SK-N-SH (cell line): ENCODE measurements at regions not wholly inside any gene's neighbourhood (a gene's known extent, or its start where the extent isn't known, plus 50 kb on each side); places are given as distances from the start of the nearest gene placed in this dataset.
A peak's percentile ranks its signal among the peaks of the same experiment; 100 is the strongest.

Experiments used
- CTCF ChIA-PET: fragments of 300-600, 350-600 bp; formaldehyde crosslinking; extraction: SDS; loops from one replicate; lab custom pipeline; 2021; lab: Yijun Ruan, JAX
- POLR2A ChIA-PET: fragments of 350-600 bp; sonication (Branson Sonifier 250); formaldehyde crosslinking; extraction: SDS; loops from one replicate; lab custom pipeline; 2020; ENCODE audit warnings: antibody characterized with exemption, inconsistent platforms; lab: Yijun Ruan, JAX
- DNase-seq: peaks from one replicate; pipeline ENCODE4 v3.0.0; 2012
- H2AFZ ChIP-seq: fragments of 200-600 bp; sonication (generic); 2 replicates; pipeline ENCODE4 v1.8.1; 2016; ENCODE audit warnings: antibody characterized with exemption, mild to moderate bottlenecking, low read depth
- H3F3A ChIP-seq: fragments of 200-600 bp; sonication (generic); replicated peaks from 2 replicates; pipeline ENCODE3; 2016; ENCODE audit warnings: antibody characterized with exemption, mild to moderate bottlenecking; ENCODE audit not compliant: insufficient read depth
- H3K27ac ChIP-seq, 2 experiments: fragments of 200-500 bp in 1 of 2; fragments of 200-600 bp in 1 of 2; sonication (Bioruptor generic) in 1 of 2; sonication (generic), shearing (Covaris generic) in 1 of 2; 2 replicates each; pipeline versions ENCODE4 v1.5.1 to v1.6.1; 2014 to 2016; ENCODE audit warnings: low read depth in 2 of 2, inconsistent platforms in 1 of 2, low read length in 1 of 2, mild to moderate bottlenecking in 1 of 2, mixed read lengths in 1 of 2
- H3K27me3 ChIP-seq: fragments of 200-600 bp; sonication (generic), shearing (Covaris generic); 2 replicates; pipeline ENCODE4 v1.6.1; 2016; ENCODE audit warnings: mixed run types; ENCODE audit not compliant: insufficient read depth
- H3K36me3 ChIP-seq, 2 experiments: fragments of 200-500 bp in 1 of 2; fragments of 200-600 bp in 1 of 2; sonication (Bioruptor generic) in 1 of 2; sonication (generic) in 1 of 2; replicated peaks in 1 of 2; 2 replicates each; pipeline versions ENCODE3 to v1.5.1; 2014 to 2016; ENCODE audit warnings: low read length in 1 of 2, mild to moderate bottlenecking in 1 of 2; ENCODE audit not compliant: insufficient read depth in 2 of 2, control insufficient read depth in 1 of 2
- H3K4me1 ChIP-seq, 2 experiments: fragments of 200-500 bp in 1 of 2; fragments of 200-600 bp in 1 of 2; sonication (Bioruptor generic) in 1 of 2; sonication (generic), shearing (Covaris generic) in 1 of 2; 2 replicates each; pipeline versions ENCODE4 v1.5.1 to v1.6.1; 2014 to 2016; ENCODE audit warnings: low read depth in 1 of 2, low read length in 1 of 2, mixed run types in 1 of 2; ENCODE audit not compliant: insufficient read depth in 2 of 2, control insufficient read depth in 1 of 2
- H3K4me2 ChIP-seq: fragments of 200-600 bp; sonication (generic), shearing (Covaris generic); 2 replicates; pipeline ENCODE4 v1.6.1; 2017; ENCODE audit warnings: mixed run types
- H3K4me3 ChIP-seq, 2 experiments: fragments of 200-500 bp in 1 of 2; fragments of 200-600 bp in 1 of 2; sonication (Bioruptor generic) in 1 of 2; sonication (generic), shearing (Covaris generic) in 1 of 2; 2 replicates each; pipeline versions ENCODE4 v1.5.1 to v1.8.1; 2014 to 2016; ENCODE audit warnings: low read depth in 2 of 2, inconsistent platforms in 1 of 2, low read length in 1 of 2, mild to moderate bottlenecking in 1 of 2, mixed read lengths in 1 of 2, moderate library complexity in 1 of 2
- H3K79me2 ChIP-seq: fragments of 200-600 bp; sonication (generic); 2 replicates; pipeline ENCODE4 v1.8.1; 2017; ENCODE audit warnings: mild to moderate bottlenecking; ENCODE audit not compliant: insufficient read depth
- H3K9ac ChIP-seq: fragments of 200-600 bp; sonication (generic); 2 replicates; pipeline ENCODE4 v1.6.1; 2017; ENCODE audit warnings: mixed run types
- H3K9me2 ChIP-seq: fragments of 200-600 bp; sonication (generic); 2 replicates; pipeline ENCODE4 v1.6.1; 2017; ENCODE audit warnings: mixed run types
- H3K9me3 ChIP-seq: fragments of 200-600 bp; sonication (generic); 2 replicates; pipeline ENCODE4 v1.6.1; 2017; ENCODE audit warnings: mixed run types, mild to moderate bottlenecking, moderate library complexity
- H4K20me1 ChIP-seq: fragments of 200-600 bp; sonication (generic); 2 replicates; pipeline ENCODE4 v1.6.1; 2017; ENCODE audit warnings: mild to moderate bottlenecking, mixed run types; ENCODE audit not compliant: insufficient read depth
- CHD2 ChIP-seq: fragments of 150-350 bp; IDR thresholded peaks from 2 replicates; pipeline ENCODE4 v1.6.1; 2018; ENCODE audit warnings: low read length; ENCODE audit not compliant: partially characterized antibody
- EZH2phosphoT487 ChIP-seq: fragments of 200-600 bp; sonication (generic); IDR thresholded peaks from 2 replicates; pipeline ENCODE4 v1.6.1; 2017; ENCODE audit warnings: low read depth, mixed run types, mild to moderate bottlenecking, antibody characterized with exemption, moderate library complexity, borderline replicate concordance
- FOSL2 ChIP-seq: IDR thresholded peaks from 2 replicates; pipeline ENCODE4 v1.4.0; 2012; ENCODE audit warnings: low read depth, mild to moderate bottlenecking, moderate library complexity, borderline replicate concordance
- FOXM1 ChIP-seq: IDR thresholded peaks from 2 replicates; pipeline ENCODE4 v1.4.0; 2012; ENCODE audit warnings: low read depth, mild to moderate bottlenecking
- MXI1 ChIP-seq: IDR thresholded peaks from 2 replicates; pipeline ENCODE4 v1.6.1; 2012; ENCODE audit warnings: mild to moderate bottlenecking, low read depth, low read length, improper control_type of control experiment
- TCF12 ChIP-seq: IDR thresholded peaks from 2 replicates; pipeline ENCODE4 v1.4.0; 2012
- WGBS: methylation state at CpG from one replicate; pipeline ENCODE4 v1.1.6; 2017; ENCODE audit warnings: low lambda C conversion rate; 5-methylcytosine and 5-hydroxymethylcytosine counted together
- TF ChIP-seq, protein P1 (sequence below): IDR thresholded peaks from 2 replicates; pipeline ENCODE4; 2012

- no peak for DNase-seq
- H3K4me1 ChIP-seq: no peaks in the 10 kb centered on the region; a peak in 1 of 4 replicates
- ChIA-PET POLR2A (no interaction called here), CTCF (interaction anchor here (1.8 kb wide), 1 partner anchor 16 kb away, joined by 4 read pairs; no protein-coding TSS in a partner anchor)
- H4K20me1 ChIP-seq: no peaks in the 10 kb centered on the region
- H3K79me2 ChIP-seq: no peaks in the 10 kb centered on the region
- 63% methylated on average over 2 of the region's 2 CpGs for WGBS
- no peak overlapping the region for H3K4me3 ChIP-seq
- H3K4me2 ChIP-seq: no peak overlapping the region
- no peak overlapping the region for H3K27ac ChIP-seq
- no peaks in the 10 kb centered on the region for H3F3A ChIP-seq
- H3K9me3 ChIP-seq: no peaks in the 10 kb centered on the region
- no peak for TF ChIP-seq CHD2
- H3K9ac ChIP-seq: no peak overlapping the region
- H2AFZ ChIP-seq: no peak overlapping the region
- H3K9me2 ChIP-seq: no peaks in the 10 kb centered on the region
- H3K27me3 ChIP-seq: no peaks in the 10 kb centered on the region
- H3K36me3 ChIP-seq: no peaks in the 10 kb centered on the region
Measured at GRCh38 chr5:97550818-97551217, 367.8 kb upstream of the RIOK2 start.

DNA sequence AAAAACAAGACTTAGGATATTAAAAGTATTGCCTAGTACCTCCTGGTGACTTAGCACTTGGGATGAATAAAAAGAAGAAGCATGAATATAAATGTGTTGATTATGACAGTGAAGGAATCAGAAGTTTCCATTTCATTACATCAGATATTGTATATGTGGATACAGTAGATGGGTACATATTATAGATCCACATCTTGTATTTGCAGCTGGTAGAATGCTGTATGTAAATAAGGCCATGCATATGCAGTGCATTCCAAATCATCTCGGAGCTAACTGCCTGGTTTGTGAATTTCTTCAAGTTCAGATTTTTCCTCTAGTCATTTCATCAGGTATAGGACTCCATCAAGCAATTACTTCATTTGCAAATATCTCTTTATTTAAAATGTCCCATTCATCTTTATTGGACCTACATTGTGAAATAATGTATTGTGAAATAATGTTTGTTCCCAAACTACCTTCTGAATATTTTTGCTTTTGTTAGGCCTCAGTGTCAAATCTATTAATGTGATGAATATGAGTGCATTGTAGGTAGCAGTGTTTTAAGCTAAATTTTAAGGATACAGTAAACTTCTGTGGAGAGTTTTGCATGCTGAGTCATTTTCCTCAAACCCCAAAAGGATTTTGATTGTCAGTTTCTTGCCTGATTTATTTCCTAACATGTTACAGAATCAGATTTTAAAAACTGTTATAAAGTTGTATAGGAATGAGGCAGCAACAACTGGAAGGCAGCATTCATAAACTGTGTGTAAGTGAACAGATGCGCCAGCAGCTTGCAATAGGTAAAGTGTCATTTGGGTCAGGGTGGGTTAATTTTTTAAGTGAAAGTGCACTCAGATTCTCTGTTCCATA lies 370.8 kb upstream of the RIOK2 start:
- ChIA-PET CTCF (interaction anchor here (1.1 kb wide), 1 partner anchor 20 kb away, joined by 3 read pairs; no protein-coding TSS in a partner anchor), POLR2A (no interaction called here)
- Histone ChIP-seq H3K79me2 (no peaks in the 10 kb centered on the region), H3K4me3 (no peak overlapping the region), H3F3A (no peaks in the 10 kb centered on the region), H3K4me1 (no peaks in the 10 kb centered on the region; a peak in 1 of 4 replicates), H3K9me3 (no peaks in the 10 kb centered on the region), H3K9me2 (no peaks in the 10 kb centered on the region), H3K36me3 (no peaks in the 10 kb centered on the region), H4K20me1 (no peaks in the 10 kb centered on the region), H3K27me3 (no peaks in the 10 kb centered on the region), H2AFZ (no peak overlapping the region), H3K27ac (no peak overlapping the region), H3K4me2 (no peak overlapping the region), H3K9ac (no peak overlapping the region)
- TF ChIP-seq FOSL2 (peak; percentile 8; the same call in 1 of the 2 replicates), TCF12 (peak; percentile 23; the same call in 1 of the 2 replicates), MXI1 (no peak), FOXM1 (no peak)
- TF ChIP-seq, protein P1, sequence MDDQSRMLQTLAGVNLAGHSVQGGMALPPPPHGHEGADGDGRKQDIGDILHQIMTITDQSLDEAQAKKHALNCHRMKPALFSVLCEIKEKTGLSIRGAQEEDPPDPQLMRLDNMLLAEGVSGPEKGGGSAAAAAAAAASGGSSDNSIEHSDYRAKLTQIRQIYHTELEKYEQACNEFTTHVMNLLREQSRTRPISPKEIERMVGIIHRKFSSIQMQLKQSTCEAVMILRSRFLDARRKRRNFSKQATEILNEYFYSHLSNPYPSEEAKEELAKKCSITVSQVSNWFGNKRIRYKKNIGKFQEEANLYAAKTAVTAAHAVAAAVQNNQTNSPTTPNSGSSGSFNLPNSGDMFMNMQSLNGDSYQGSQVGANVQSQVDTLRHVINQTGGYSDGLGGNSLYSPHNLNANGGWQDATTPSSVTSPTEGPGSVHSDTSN: peak; percentile 54; the same call in 1 of the 2 replicates
- WGBS: 83% methylated on average over 2 of the region's 2 CpGs
- no peak for DNase-seq

DNA sequence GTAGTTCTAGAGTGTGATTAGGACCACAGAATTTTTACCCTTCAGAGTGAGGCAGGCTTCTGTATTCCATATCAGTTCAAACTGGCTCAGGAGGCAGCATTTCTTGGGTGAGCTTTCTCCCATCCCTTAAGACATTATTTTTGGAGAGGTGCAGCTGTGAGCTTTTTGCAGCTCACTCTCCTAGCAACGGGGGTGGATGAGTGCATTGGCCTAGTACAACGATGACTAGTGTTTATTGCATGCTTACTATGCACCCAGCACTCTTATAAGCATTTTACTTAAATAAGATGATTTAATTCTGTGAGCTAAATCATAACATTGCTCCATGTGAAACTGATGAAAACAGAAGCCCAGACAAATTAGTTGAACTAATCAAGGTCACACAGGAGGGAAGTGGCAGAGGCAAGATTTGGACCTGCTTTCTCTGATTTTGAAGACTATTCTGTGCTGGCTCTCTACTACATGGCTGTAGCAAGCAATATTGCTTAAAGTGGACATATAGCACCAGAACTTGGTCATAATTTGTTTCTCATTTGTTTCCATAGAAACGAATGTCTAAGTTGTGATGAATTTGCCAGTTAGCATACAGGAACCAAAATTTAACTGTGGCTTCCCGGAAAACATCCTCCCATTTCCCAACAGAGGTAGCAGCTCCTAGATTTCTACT lies 372.1 kb upstream of the RIOK2 start:
- H3K4me1 ChIP-seq: no peaks in the 10 kb centered on the region; a peak in 1 of 4 replicates
- no peaks in the 10 kb centered on the region for H3K79me2 ChIP-seq
- DNase-seq: no peak
- H3K27ac ChIP-seq: no peak overlapping the region
- no peak overlapping the region; the same call in 1 of the 2 replicates for H2AFZ ChIP-seq
- H4K20me1 ChIP-seq: no peaks in the 10 kb centered on the region
- H3K9ac ChIP-seq: no peak overlapping the region
- ChIA-PET CTCF (interaction anchor here (1.1 kb wide), 1 partner anchor 21 kb away, joined by 3 read pairs; no protein-coding TSS in a partner anchor), POLR2A (no interaction called here)
- TF ChIP-seq FOSL2: 0 out of 2 replicates have a peak, but pooled peaks have one; percentile 11
- TF ChIP-seq EZH2phosphoT487: no peak
- TF ChIP-seq, all 33 proteins: peak for 1
- Histone ChIP-seq H3K9me3 (no peaks in the 10 kb centered on the region), H3K4me2 (no peak overlapping the region), H3K4me3 (no peak overlapping the region), H3K27me3 (no peaks in the 10 kb centered on the region), H3F3A (no peaks in the 10 kb centered on the region), H3K9me2 (no peaks in the 10 kb centered on the region), H3K36me3 (no peaks in the 10 kb centered on the region)
- 45% methylated on average over 4 of the region's 4 CpGs for WGBS
